SU-DHL-6 (cell line): ENCODE measurements at regions not wholly inside any gene's neighbourhood (a gene's known extent, or its start where the extent isn't known, plus 50 kb on each side); places are given as distances from the start of the nearest gene placed in this dataset.

ENCODE experiments used
- CTCF ChIP-seq: fragments of 200-600 bp; sonication (generic); IDR thresholded peaks from one replicate; pipeline ENCODE4 v1.5.1; 2017; ENCODE audit warnings: antibody characterized with exemption, mild to moderate bottlenecking, low read length, moderate library complexity; ENCODE audit not compliant: insufficient read depth, poor library complexity, severe bottlenecking
- EZH2phosphoT487 ChIP-seq: fragments of 200-600 bp; sonication (generic), shearing (Covaris generic); conservative IDR thresholded peaks from 2 replicates; pipeline ENCODE4 v1.6.1; 2018; ENCODE audit warnings: mild to moderate bottlenecking, antibody characterized with exemption, low read length, moderate library complexity, mixed read lengths

GRCh38 chr1:30472009-30472408, 251.4 kb downstream of the MATN1 start:
- no peak for TF ChIP-seq CTCF
- no peak for TF ChIP-seq EZH2phosphoT487
